ENCODE measurements at regions not wholly inside any gene's neighbourhood (a gene's known extent, or its start where the extent isn't known, plus 50 kb on each side); places are given as distances from the start of the nearest gene placed in this dataset.

GRCh38 chr2:2746731-2747130, 415.7 kb upstream of the MYT1L start:
- TF ChIP-seq EZH2 (IDR thresholded peaks at IDR 0.05; ENCODE audit: low read length, missing control alignments) (no peak), CTCF (conservative IDR thresholded peaks at IDR 0.05 in 1 of 2, IDR thresholded peaks at IDR 0.05 in 1 of 2; ENCODE audit: low read depth in 1 of 2, low read length in 2 of 2) (no peak)

Data from fibroblast of lung (primary cell).